22Rv1 (cell line): ENCODE measurements at regions not wholly inside any gene's neighbourhood (a gene's known extent, or its start where the extent isn't known, plus 50 kb on each side); places are given as distances from the start of the nearest gene placed in this dataset.

Source experiments
- ZFX ChIP-seq: fragments of 450-650 bp; IDR thresholded peaks from 2 replicates; pipeline ENCODE4 v1.6.1; 2017; ENCODE audit warnings: antibody characterized with exemption, borderline replicate concordance
- TF ChIP-seq, protein P1 (sequence below): fragments of 450-650 bp; IDR thresholded peaks from 2 replicates; pipeline ENCODE4 v1.5.1; 2017; ENCODE audit warnings: mild to moderate bottlenecking

GRCh38 chr2:137837830-137838229, 126.4 kb upstream of the HNMT start:
- TF ChIP-seq, protein P1, sequence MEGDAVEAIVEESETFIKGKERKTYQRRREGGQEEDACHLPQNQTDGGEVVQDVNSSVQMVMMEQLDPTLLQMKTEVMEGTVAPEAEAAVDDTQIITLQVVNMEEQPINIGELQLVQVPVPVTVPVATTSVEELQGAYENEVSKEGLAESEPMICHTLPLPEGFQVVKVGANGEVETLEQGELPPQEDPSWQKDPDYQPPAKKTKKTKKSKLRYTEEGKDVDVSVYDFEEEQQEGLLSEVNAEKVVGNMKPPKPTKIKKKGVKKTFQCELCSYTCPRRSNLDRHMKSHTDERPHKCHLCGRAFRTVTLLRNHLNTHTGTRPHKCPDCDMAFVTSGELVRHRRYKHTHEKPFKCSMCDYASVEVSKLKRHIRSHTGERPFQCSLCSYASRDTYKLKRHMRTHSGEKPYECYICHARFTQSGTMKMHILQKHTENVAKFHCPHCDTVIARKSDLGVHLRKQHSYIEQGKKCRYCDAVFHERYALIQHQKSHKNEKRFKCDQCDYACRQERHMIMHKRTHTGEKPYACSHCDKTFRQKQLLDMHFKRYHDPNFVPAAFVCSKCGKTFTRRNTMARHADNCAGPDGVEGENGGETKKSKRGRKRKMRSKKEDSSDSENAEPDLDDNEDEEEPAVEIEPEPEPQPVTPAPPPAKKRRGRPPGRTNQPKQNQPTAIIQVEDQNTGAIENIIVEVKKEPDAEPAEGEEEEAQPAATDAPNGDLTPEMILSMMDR, result no peak
- TF ChIP-seq ZFX, result no peak
